Neural progenitor cell (in vitro differentiated cells): ENCODE measurements at regions not wholly inside any gene's neighbourhood (a gene's known extent, or its start where the extent isn't known, plus 50 kb on each side); places are given as distances from the start of the nearest gene placed in this dataset.

Experiments used
- EZH2 ChIP-seq: fragments of 200-600 bp; sonication (generic); IDR thresholded peaks from 2 replicates; pipeline ENCODE4 v1.6.1; 2017; ENCODE audit warnings: antibody characterized with exemption, mild to moderate bottlenecking, moderate library complexity
- EZH2phosphoT487 ChIP-seq: fragments of 200-600 bp; sonication (generic); IDR thresholded peaks from 2 replicates; pipeline ENCODE4 v1.6.1; 2017; ENCODE audit warnings: antibody characterized with exemption
- TF ChIP-seq, protein P1 (sequence below): fragments of 200-600 bp; sonication (generic); IDR thresholded peaks from 2 replicates; pipeline ENCODE4 v1.5.1; 2017; ENCODE audit warnings: antibody characterized with exemption, mild to moderate bottlenecking

DNA sequence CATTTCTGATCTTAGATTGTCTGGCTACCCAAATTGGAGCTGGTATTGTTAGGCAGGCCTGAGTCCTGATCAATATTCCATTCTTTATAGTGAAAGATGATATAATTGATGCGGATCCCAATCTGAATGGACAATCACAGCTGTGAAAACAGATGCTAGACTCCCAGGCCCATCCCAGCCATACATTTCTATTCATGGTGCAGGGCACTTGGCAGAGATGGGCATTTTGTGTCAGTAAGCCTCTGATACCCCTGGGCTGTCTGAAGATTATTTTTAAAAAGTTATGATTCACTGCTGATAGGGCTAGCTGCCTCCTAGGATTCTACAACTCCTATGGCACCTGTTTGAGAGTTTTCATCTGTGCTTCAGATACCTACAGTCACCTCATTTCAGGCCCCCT is 61.2 kb upstream of the TSPAN7 start:
- TF ChIP-seq, protein P1, sequence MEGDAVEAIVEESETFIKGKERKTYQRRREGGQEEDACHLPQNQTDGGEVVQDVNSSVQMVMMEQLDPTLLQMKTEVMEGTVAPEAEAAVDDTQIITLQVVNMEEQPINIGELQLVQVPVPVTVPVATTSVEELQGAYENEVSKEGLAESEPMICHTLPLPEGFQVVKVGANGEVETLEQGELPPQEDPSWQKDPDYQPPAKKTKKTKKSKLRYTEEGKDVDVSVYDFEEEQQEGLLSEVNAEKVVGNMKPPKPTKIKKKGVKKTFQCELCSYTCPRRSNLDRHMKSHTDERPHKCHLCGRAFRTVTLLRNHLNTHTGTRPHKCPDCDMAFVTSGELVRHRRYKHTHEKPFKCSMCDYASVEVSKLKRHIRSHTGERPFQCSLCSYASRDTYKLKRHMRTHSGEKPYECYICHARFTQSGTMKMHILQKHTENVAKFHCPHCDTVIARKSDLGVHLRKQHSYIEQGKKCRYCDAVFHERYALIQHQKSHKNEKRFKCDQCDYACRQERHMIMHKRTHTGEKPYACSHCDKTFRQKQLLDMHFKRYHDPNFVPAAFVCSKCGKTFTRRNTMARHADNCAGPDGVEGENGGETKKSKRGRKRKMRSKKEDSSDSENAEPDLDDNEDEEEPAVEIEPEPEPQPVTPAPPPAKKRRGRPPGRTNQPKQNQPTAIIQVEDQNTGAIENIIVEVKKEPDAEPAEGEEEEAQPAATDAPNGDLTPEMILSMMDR, result no peak
- no peak for TF ChIP-seq EZH2phosphoT487
- no peak for TF ChIP-seq EZH2
